ENCODE measurements at regions not wholly inside any gene's neighbourhood (a gene's known extent, or its start where the extent isn't known, plus 50 kb on each side); places are given as distances from the start of the nearest gene placed in this dataset.

GRCh38 chr12:111126331-111126730 lies 206.0 kb upstream of the MYL2 start:
- no peak for DNase-seq
- Mint-ChIP-seq H3K4me1 (ENCODE audit: low read depth, unreplicated experiment) (peaks cover 10% of the 10 kb centered on the region), H3K36me3 (ENCODE audit: unreplicated experiment) (peaks cover 9% of the 10 kb centered on the region), H3K9me3 (ENCODE audit: unreplicated experiment) (peaks cover 2% of the 10 kb centered on the region), H3K4me3 (ENCODE audit: unreplicated experiment) (no peak overlapping the region), H3K27ac (ENCODE audit: unreplicated experiment) (no peak overlapping the region), H3K27me3 (ENCODE audit: unreplicated experiment) (peaks cover 5% of the 10 kb centered on the region)
- TF ChIP-seq CTCF (IDR thresholded peaks at IDR 0.05; ENCODE audit: partially characterized antibody, unreplicated experiment): no peak

- no peak for TF ChIP-seq CTCF (IDR thresholded peaks at IDR 0.05; ENCODE audit: partially characterized antibody, unreplicated experiment)
- peaks cover 1% of the 10 kb centered on the region for H3K9me3 Mint-ChIP-seq (ENCODE audit: unreplicated experiment)
- DNase-seq: no peak
- H3K4me1 Mint-ChIP-seq (ENCODE audit: low read depth, unreplicated experiment): peaks cover 19% of the 10 kb centered on the region
- peaks cover 5% of the 10 kb centered on the region for H3K27me3 Mint-ChIP-seq (ENCODE audit: unreplicated experiment)
- no peak overlapping the region for H3K4me3 Mint-ChIP-seq (ENCODE audit: unreplicated experiment)
- H3K27ac Mint-ChIP-seq (ENCODE audit: unreplicated experiment): no peak overlapping the region
- no peaks in the 10 kb centered on the region for H3K36me3 Mint-ChIP-seq (ENCODE audit: unreplicated experiment)
These were observed 203.8 kb upstream of the MYL2 start for GRCh38 chr12:111124183-111124582.

- Mint-ChIP-seq H3K27ac (ENCODE audit: unreplicated experiment) (no peak overlapping the region), H3K9me3 (ENCODE audit: unreplicated experiment) (peaks cover 1% of the 10 kb centered on the region), H3K4me3 (ENCODE audit: unreplicated experiment) (no peak overlapping the region), H3K4me1 (ENCODE audit: low read depth, unreplicated experiment) (peaks cover 19% of the 10 kb centered on the region), H3K36me3 (ENCODE audit: unreplicated experiment) (no peaks in the 10 kb centered on the region), H3K27me3 (ENCODE audit: unreplicated experiment) (peaks cover 5% of the 10 kb centered on the region)
- DNase-seq: no peak
- no peak for TF ChIP-seq CTCF (IDR thresholded peaks at IDR 0.05; ENCODE audit: partially characterized antibody, unreplicated experiment)
These were observed 203.0 kb upstream of the MYL2 start for GRCh38 chr12:111123390-111123789.

- Mint-ChIP-seq H3K36me3 (ENCODE audit: unreplicated experiment) (no peaks in the 10 kb centered on the region), H3K4me3 (ENCODE audit: unreplicated experiment) (no peak overlapping the region), H3K4me1 (ENCODE audit: low read depth, unreplicated experiment) (peaks cover 19% of the 10 kb centered on the region), H3K27me3 (ENCODE audit: unreplicated experiment) (peaks cover 5% of the 10 kb centered on the region), H3K9me3 (ENCODE audit: unreplicated experiment) (no peaks in the 10 kb centered on the region), H3K27ac (ENCODE audit: unreplicated experiment) (no peak overlapping the region)
- no peak for TF ChIP-seq CTCF (IDR thresholded peaks at IDR 0.05; ENCODE audit: partially characterized antibody, unreplicated experiment)
- no peak for DNase-seq
These were observed 202.1 kb upstream of the MYL2 start for GRCh38 chr12:111122458-111122878.

- Mint-ChIP-seq H3K9me3 (ENCODE audit: unreplicated experiment) (no peaks in the 10 kb centered on the region), H3K36me3 (ENCODE audit: unreplicated experiment) (no peaks in the 10 kb centered on the region), H3K27me3 (ENCODE audit: unreplicated experiment) (peaks cover 5% of the 10 kb centered on the region), H3K4me3 (ENCODE audit: unreplicated experiment) (no peak overlapping the region), H3K27ac (ENCODE audit: unreplicated experiment) (no peak overlapping the region), H3K4me1 (ENCODE audit: low read depth, unreplicated experiment) (peaks cover 19% of the 10 kb centered on the region)
- DNase-seq: no peak
- TF ChIP-seq CTCF (IDR thresholded peaks at IDR 0.05; ENCODE audit: partially characterized antibody, unreplicated experiment): no peak
These were observed 201.5 kb upstream of the MYL2 start for GRCh38 chr12:111121840-111122239.

All from glutamatergic neuron (in vitro differentiated cells).